HEK293T (cell line): ENCODE measurements at regions not wholly inside any gene's neighbourhood (a gene's known extent, or its start where the extent isn't known, plus 50 kb on each side); places are given as distances from the start of the nearest gene placed in this dataset.
"Not testable (repeated sequence)": the region's sequence is repeated elsewhere in the genome, so short reads cannot be mapped to it uniquely, and the experiment has no call there.

Experiments
- CTCF ChIA-PET: fragments of 350-600 bp; formaldehyde crosslinking; extraction: SDS; loops from one replicate; lab custom pipeline; 2021; ENCODE audit warnings: antibody characterized with exemption, inconsistent platforms; lab: Yijun Ruan, JAX
- POLR2A ChIA-PET: fragments of 350-600 bp; formaldehyde crosslinking; extraction: SDS; loops from one replicate; lab custom pipeline; 2020; ENCODE audit warnings: antibody characterized with exemption, inconsistent platforms; lab: Yijun Ruan, JAX
- DNase-seq: peaks from one replicate; pipeline ENCODE4 v3.0.0; 2012; ENCODE audit warnings: mixed read lengths; ENCODE audit errors: extremely low spot score
- ARNT ChIP-seq: fragments of 450-650 bp; IDR thresholded peaks from 2 replicates; pipeline ENCODE4 v1.6.1; 2017; ENCODE audit warnings: mild to moderate bottlenecking
- BHLHE40 ChIP-seq: fragments of 450-650 bp; IDR thresholded peaks from 2 replicates; pipeline ENCODE4 v1.6.1; 2016; ENCODE audit warnings: mild to moderate bottlenecking, moderate library complexity, borderline replicate concordance
- CTBP1 ChIP-seq: fragments of 450-650 bp; IDR thresholded peaks from 2 replicates; pipeline ENCODE4 v1.6.1; 2016; ENCODE audit warnings: borderline replicate concordance
- ELF4 ChIP-seq: fragments of 450-650 bp; IDR thresholded peaks from 2 replicates; pipeline ENCODE4 v1.6.1; 2017; ENCODE audit warnings: antibody characterized with exemption
- FOXA1 ChIP-seq: fragments of 450-650 bp; IDR thresholded peaks from 2 replicates; pipeline ENCODE4 v1.6.1; 2016; ENCODE audit warnings: mild to moderate bottlenecking
- FOXK2 ChIP-seq: fragments of 450-650 bp; IDR thresholded peaks from 2 replicates; pipeline ENCODE4 v1.6.1; 2016; ENCODE audit warnings: mild to moderate bottlenecking
- FOXM1 ChIP-seq: fragments of 450-650 bp; IDR thresholded peaks from 2 replicates; pipeline ENCODE4 v1.6.1; 2017; ENCODE audit warnings: mild to moderate bottlenecking, borderline replicate concordance
- HDGF ChIP-seq: fragments of 450-650 bp; IDR thresholded peaks from 2 replicates; pipeline ENCODE4 v1.6.1; 2017; ENCODE audit warnings: antibody characterized with exemption, borderline replicate concordance
- L3MBTL2 ChIP-seq: fragments of 450-650 bp; conservative IDR thresholded peaks from 2 replicates; pipeline ENCODE4 v1.6.1; 2016; ENCODE audit warnings: mild to moderate bottlenecking
- LEF1 ChIP-seq: fragments of 450-650 bp; IDR thresholded peaks from 2 replicates; pipeline ENCODE4 v1.6.1; 2017; ENCODE audit warnings: mild to moderate bottlenecking, borderline replicate concordance
- NFRKB ChIP-seq: fragments of 450-650 bp; IDR thresholded peaks from 2 replicates; pipeline ENCODE4 v1.6.1; 2016; ENCODE audit warnings: mild to moderate bottlenecking, moderate library complexity
- PKNOX1 ChIP-seq: fragments of 450-650 bp; IDR thresholded peaks from 2 replicates; pipeline ENCODE4 v1.6.1; 2016
- SP1 ChIP-seq: fragments of 450-650 bp; IDR thresholded peaks from 2 replicates; pipeline ENCODE4 v1.6.1; 2017
- SUZ12 ChIP-seq: fragments of 450-650 bp; IDR thresholded peaks from 2 replicates; pipeline ENCODE4 v1.6.1; 2016; ENCODE audit warnings: mild to moderate bottlenecking
- TARDBP ChIP-seq: fragments of 450-650 bp; IDR thresholded peaks from 2 replicates; pipeline ENCODE4 v1.6.1; 2016
- ZNF384 ChIP-seq: fragments of 450-650 bp; IDR thresholded peaks from 2 replicates; pipeline ENCODE4 v1.6.1; 2016

DNA sequence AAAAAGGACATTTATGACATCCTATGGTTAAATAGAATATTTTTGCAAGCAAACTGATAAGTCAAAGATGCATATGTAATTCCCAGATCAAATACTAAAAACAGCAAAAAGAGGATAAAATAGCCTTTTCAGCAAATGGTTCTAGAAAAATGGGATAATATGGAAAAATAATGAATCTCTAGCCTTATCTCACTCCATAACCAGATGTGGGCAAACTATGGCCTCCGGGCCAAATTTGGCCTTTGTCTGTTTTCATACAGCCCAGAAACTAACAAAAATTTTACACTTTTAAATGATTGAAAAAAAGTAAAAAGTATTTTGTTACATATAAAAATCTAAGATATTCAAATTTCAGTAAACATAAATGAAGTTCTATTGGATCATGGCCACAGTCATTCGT, 215.4 kb upstream of the PRSS1 start:
- ChIA-PET CTCF (interaction anchor here (1.3 to 1.6 kb wide), 2 partner anchors 54 to 89 kb away, joined by 6 to 9 read pairs; no protein-coding TSS in a partner anchor), POLR2A (no interaction called here)
- TF ChIP-seq TARDBP: no peak
- TF ChIP-seq FOXA1: no peak
- no peak for TF ChIP-seq FOXM1
- TF ChIP-seq NFRKB: no peak
- no peak for TF ChIP-seq ARNT
- TF ChIP-seq L3MBTL2: no peak
- TF ChIP-seq FOXK2: no peak
- no peak for TF ChIP-seq SP1
- no peak for TF ChIP-seq ZNF384
- TF ChIP-seq HDGF: no peak
- no peak for TF ChIP-seq PKNOX1
- TF ChIP-seq CTBP1: no peak
- TF ChIP-seq SUZ12: no peak
- DNase-seq: no peak

DNA sequence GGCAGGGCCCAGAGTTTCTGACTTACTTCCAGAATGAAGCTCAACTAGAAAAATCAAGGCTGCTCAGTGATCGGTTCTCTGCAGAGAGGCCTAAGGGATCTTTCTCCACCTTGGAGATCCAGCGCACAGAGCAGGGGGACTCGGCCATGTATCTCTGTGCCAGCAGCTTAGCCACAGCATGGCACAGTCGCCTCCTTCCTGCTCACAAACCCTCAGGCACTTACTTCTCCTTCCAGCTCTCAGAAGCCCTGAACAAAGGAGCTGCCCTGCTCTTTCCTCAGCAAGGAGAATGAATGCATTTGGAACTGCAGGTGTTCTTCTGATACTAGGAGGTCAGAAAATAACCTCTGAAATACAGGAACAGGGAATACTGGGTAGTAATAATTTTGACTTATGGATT, 219.7 kb upstream of the PRSS1 start:
- POLR2A ChIA-PET: no interaction called here
- no peak for DNase-seq
- CTCF ChIA-PET: no interaction called here
- no peak for TF ChIP-seq LEF1

DNA sequence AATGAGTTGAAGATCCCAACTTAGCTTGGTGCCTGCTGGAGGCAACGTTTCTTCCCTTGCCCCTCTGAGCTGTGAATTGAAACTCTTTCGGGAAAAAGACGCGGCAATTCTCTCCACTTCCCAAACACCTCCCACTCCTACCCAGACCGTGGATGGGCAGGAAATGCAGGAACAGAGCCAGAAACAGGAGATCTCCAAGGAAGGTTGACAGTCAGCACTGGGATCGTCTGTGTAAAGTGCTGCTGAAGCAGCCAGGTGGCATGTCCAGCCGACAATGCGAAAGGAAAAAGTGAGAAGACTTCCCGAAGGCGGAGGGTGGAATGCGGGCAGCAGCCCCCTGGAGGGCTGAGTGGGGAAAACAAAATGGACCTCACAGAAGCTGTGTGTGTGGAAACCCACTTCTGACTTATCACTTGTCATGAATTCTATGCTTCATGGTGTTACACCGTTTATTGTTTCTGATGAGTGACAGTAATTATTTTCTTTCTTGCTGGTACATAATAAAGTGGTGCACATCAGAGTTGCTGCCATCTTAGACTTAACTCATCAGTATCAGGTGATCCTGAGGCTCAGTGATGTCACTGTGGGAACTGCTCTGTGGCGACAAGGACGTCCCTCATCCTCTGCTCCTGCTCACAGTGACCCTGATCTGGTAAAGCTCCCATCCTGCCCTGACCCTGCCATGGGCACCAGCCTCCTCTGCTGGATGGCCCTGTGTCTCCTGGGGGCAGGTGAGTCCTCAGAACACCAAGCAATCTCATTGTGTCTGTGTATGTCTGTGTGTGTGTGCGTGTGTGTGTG, 220.5 kb upstream of the PRSS1 start:
- TF ChIP-seq LEF1 (no peak), SUZ12 (no peak), NFRKB (no peak), BHLHE40 (no peak), L3MBTL2 (no peak), FOXA1 (no peak), TARDBP (no peak), ARNT (no peak), CTBP1 (no peak), HDGF (no peak), ELF4 (no peak), ZNF384 (no peak), SP1 (no peak), FOXM1 (no peak), FOXK2 (no peak), PKNOX1 (no peak)
- peak; percentile 27 for DNase-seq
- POLR2A ChIA-PET: no interaction called here
- CTCF ChIA-PET: no interaction called here

DNA sequence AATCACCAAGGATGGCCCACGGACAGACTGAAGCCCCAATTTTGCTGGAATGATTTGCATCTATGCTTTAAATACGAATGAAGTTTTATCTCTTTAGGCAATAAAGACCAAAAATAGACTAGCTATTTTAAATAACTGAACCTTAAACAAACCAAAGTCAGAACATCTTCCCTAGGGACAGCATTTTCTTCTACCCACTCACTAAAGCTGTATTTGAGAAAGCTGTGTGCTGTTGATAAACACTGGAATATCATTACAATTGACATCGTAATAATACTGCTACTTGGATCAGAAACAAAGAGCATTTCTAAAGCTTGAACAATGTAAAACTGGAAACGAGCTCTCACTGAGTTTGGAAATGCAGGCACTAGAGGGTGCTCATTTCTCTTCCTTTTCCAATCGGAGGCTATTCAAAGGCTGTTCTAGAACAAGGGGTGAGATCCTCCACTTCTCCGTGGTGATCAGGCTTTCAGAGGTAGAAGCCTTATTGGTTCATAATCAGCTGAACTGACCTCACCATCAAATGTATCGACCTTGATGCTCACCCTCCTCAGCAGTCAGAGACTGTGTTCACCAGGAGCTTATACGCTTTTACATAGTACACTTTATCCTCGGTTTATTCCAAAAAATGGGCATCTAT, 225.3 kb upstream of the PRSS1 start:
- ChIA-PET POLR2A (no interaction called here), CTCF (interaction anchor here (1.0 to 2.9 kb wide), 3 partner anchors 8 to 51 kb away, joined by 3 to 15 read pairs (median 4); no protein-coding TSS in a partner anchor)
- DNase-seq: no peak
- TF ChIP-seq BHLHE40 (no peak), FOXM1 (no peak)

DNA sequence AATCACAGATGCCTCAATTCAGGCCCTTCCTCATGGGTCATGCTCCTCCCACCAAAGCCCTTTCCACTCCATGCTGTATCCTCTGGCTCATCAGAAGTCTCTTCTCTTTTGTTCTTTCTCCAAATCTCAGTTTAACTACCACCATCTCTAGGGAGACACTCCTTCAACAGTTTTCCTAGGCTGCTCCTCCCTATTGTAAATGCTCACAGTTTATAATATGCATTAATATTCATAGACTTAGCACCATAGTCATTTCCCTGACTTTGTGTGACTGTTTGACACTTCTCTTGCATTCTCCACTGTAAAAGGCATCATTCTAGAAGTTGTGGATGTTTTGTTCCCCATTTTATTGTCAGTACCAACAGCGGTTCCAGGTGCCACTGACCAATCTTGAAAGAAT, 226.5 kb upstream of the PRSS1 start:
- CTCF ChIA-PET: interaction anchor here (0.6 to 1.0 kb wide), 4 partner anchors 12 to 286 kb away, joined by 3 read pairs; no protein-coding TSS in a partner anchor

DNA sequence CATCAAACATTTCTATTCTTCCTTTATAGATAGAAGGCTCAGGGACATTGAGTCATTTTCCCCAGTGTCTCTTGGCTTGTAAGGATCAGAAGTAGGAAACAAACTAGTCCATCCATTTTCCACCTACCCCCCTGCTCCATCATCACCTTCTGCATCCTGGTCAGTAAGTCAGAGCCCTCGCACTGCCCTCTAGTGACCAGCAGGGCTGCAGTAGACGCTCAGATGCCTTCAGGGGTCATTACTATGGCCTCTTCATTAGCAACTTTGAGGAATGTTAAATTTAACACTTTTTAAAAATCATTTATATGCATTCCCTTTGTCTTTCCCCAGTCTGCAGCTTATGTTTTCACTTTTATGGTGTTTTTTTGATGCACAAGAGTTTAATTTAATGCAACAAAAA, 228.4 kb upstream of the PRSS1 start:
- DNase-seq, POLR2A ChIA-PET: not testable (repeated sequence)
- CTCF ChIA-PET: interaction anchor here (1.4 to 1.6 kb wide), 2 partner anchors 10 to 57 kb away, joined by 3 to 9 read pairs; no protein-coding TSS in a partner anchor

More for the DNA sequence above, 226.5 kb upstream of the PRSS1 start:
- no peak for DNase-seq
- POLR2A ChIA-PET: no interaction called here
- no peak for TF ChIP-seq FOXA1
- TF ChIP-seq SUZ12: no peak
- TF ChIP-seq LEF1: no peak
- no peak for TF ChIP-seq NFRKB
- no peak for TF ChIP-seq SP1
- no peak for TF ChIP-seq FOXK2
- TF ChIP-seq FOXM1: no peak

- POLR2A ChIA-PET, DNase-seq: not testable (repeated sequence)
- CTCF ChIA-PET: interaction anchor here (1.4 kb wide), 1 partner anchor 10 kb away, joined by 3 read pairs; no protein-coding TSS in a partner anchor
These were observed 228.8 kb upstream of the PRSS1 start for GRCh38 chr7:142520455-142520854.
